Activated CD4-positive, CD25-positive, alpha-beta regulatory T cell (primary cell): ENCODE measurements at regions not wholly inside any gene's neighbourhood (a gene's known extent, or its start where the extent isn't known, plus 50 kb on each side); places are given as distances from the start of the nearest gene placed in this dataset.

Experiments used
- DNase-seq, 4 experiments: peaks; one replicate each; lab custom pipeline; 2025; lab: John Stamatoyannopoulos, UW

GRCh38 chr11:128407962-128408361 lies 179.4 kb downstream of the ETS1 start:
- no peak for DNase-seq

- DNase-seq, result no peak
Measured at GRCh38 chr11:128405714-128406662, 181.4 kb downstream of the ETS1 start.

- DNase-seq, result no peak
Measured at GRCh38 chr11:128405112-128405511, 182.2 kb downstream of the ETS1 start.

- DNase-seq, result no peak
Measured at GRCh38 chr11:128404437-128404836, 182.9 kb downstream of the ETS1 start.

GRCh38 chr11:128400382-128401203 lies 186.8 kb downstream of the ETS1 start:
- DNase-seq, result no peak

- DNase-seq, result no peak
Measured at GRCh38 chr11:128399251-128400121, 187.9 kb downstream of the ETS1 start.

GRCh38 chr11:128398517-128399250 lies 188.7 kb downstream of the ETS1 start:
- no peak for DNase-seq

- DNase-seq, result no peak
Measured at GRCh38 chr11:128397362-128397761, 190.0 kb downstream of the ETS1 start.

- no peak for DNase-seq
Measured at GRCh38 chr11:128394431-128395089, 192.8 kb downstream of the ETS1 start.

GRCh38 chr11:128392259-128392658 lies 195.1 kb downstream of the ETS1 start:
- DNase-seq, result no peak

GRCh38 chr11:128391811-128392210 lies 195.5 kb downstream of the ETS1 start:
- no peak for DNase-seq

- no peak for DNase-seq
Measured at GRCh38 chr11:128390246-128390645, 197.1 kb downstream of the ETS1 start.

- DNase-seq, result no peak
Measured at GRCh38 chr11:128389461-128389976, 197.8 kb downstream of the ETS1 start.

- DNase-seq, result no peak
Measured at GRCh38 chr11:128388206-128388815, 199.0 kb downstream of the ETS1 start.

GRCh38 chr11:128379587-128380580 lies 207.5 kb downstream of the ETS1 start:
- no peak for DNase-seq

GRCh38 chr11:128375961-128376360 lies 211.4 kb downstream of the ETS1 start:
- no peak for DNase-seq

- DNase-seq, result no peak
Measured at GRCh38 chr11:128374026-128374425, 213.3 kb downstream of the ETS1 start.

- no peak for DNase-seq
Measured at GRCh38 chr11:128372977-128373376, 214.4 kb downstream of the ETS1 start.

GRCh38 chr11:128367573-128367972 lies 219.8 kb downstream of the ETS1 start:
- DNase-seq, result no peak
